ENCODE measurements at regions not wholly inside any gene's neighbourhood (a gene's known extent, or its start where the extent isn't known, plus 50 kb on each side); places are given as distances from the start of the nearest gene placed in this dataset.
"Not testable (repeated sequence)": the region's sequence is repeated elsewhere in the genome, so short reads cannot be mapped to it uniquely, and the experiment has no call there.

GRCh38 chr4:135072553-135072952, 871.0 kb upstream of the PABPC4L start:
- no peak for DNase-seq (ENCODE audit: low read depth in 2 of 2)

DNA sequence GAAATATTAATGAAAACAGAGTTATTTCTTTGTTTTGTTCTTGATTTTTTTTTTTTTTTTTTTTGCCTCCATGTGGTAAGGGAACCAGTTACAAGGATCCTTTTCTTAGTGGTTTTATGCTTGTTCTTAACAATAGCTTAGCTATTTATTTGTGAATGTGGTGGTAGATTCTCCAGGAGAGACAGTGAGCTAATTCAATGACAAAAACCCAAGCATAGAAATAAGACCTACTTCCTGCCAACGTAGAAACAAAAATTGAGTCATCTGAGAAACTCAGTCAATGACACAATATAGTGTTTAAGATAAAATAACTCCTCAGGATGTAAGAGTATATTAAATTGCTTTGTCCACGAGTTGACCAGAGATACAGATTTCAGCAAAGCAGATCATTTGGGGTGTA, 863.8 kb upstream of the PABPC4L start:
- DNase-seq (ENCODE audit: low read depth in 2 of 2) = no peak

GRCh38 chr4:135050086-135050717, 848.6 kb upstream of the PABPC4L start:
- DNase-seq (ENCODE audit: low read depth in 2 of 2) = no peak

DNA sequence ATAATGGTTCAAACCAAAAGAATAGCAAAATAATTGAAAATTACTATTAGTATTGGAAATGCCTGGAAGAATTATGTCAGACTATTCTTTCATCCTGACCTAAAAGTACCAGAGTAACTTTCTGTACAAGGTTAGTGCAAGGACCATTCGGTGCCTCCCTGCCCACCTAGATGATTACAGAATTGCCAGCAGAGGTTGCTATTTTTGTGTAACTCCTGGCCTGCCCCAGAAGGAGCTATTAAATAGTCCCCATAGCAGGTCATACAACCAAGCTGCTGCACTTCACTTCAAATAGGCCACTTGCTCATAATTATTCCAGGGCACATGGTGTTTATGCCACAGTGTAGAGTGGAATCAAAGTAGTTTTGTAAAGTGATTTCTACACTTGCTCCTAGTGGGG, 831.1 kb upstream of the PABPC4L start:
- no peak for DNase-seq (ENCODE audit: low read depth in 2 of 2)

DNA sequence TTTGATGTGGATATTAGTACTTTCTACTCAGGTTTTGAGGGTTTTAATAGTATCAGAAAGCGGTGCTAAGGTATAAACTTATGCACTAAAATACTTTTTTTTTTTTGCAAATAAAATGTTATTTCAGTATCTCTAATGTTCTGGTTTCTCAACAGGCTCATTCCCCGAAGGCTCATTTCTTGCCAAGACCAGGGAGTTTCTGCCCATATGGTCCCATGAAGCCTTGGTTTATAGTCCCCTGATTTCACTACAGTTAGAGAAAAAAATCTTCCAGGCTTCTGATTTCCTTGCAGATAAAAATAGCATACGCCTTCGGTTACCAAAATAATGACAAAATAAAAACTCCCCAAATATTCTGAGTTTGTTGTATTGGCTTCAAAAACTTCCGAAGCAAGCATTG, 814.2 kb upstream of the PABPC4L start:
- no peak for DNase-seq (ENCODE audit: low read depth in 2 of 2)

GRCh38 chr4:135007400-135007799, 805.8 kb upstream of the PABPC4L start:
- DNase-seq (ENCODE audit: low read depth in 2 of 2) = no peak

GRCh38 chr4:134999169-134999568, 797.6 kb upstream of the PABPC4L start:
- no peak for DNase-seq (ENCODE audit: low read depth in 2 of 2)

DNA sequence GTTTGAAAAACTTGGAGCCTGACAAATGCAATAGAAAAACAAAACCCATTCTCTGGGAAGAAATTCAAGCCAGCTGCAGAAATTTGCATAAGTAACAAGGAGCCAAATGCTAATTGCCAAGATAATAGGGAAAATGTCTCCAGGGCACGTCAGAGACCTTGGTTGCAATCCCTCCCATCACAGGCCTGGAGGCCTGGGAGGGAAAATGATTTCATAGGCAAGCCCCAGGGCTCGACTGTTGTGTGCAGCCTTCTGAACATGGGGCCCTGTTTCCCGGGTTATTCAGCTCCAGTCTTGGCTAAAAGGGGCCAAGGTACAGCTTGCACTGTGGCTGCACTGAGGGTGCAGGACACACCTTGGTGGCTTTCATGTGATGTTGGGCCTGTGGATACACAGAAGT, 760.4 kb upstream of the PABPC4L start:
- no peak for DNase-seq (ENCODE audit: low read depth in 2 of 2)

DNA sequence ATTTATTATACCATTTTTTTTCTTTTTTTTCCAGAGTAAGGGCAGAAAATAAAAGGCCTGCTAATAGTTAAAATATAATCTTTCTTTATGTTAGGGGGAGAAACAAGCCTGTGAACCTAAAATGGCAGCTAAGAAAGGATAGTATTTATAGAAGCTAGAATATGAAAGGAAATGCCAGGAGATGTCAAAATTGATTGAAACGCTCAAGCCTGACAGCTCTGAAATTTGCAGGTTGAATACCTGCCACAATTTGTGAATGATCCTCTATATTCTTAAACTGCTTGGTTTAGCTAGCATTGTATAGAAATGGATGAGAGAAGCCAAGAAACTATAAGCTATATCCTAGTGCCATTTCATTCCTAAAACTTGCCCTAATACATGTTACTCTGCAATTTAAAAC, 757.3 kb upstream of the PABPC4L start:
- no peak for DNase-seq (ENCODE audit: low read depth in 2 of 2)

GRCh38 chr4:134955059-134955458, 753.5 kb upstream of the PABPC4L start:
- DNase-seq (ENCODE audit: low read depth in 2 of 2) = no peak

DNA sequence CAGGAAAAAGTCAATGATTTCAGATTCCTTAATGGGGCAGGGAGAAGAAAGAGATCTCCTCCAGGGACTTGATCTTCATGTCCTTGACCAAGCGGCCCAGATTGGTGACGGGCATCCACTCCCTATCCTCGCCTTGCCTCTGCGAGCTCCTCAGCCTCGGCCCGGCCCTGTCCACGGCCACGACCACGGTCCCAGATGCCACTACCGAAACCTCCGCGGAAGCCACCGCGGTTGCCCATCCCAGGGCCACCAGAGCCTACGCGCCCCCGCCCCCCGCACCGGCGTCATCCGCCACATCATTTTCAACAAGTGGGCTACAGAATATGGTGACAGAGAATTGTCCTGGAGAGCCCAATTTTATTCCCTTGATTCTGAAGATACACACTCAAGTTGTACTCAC, 751.2 kb upstream of the PABPC4L start:
- DNase-seq (ENCODE audit: low read depth in 2 of 2) = no peak

- no peak for DNase-seq (ENCODE audit: low read depth in 2 of 2)
Observed at GRCh38 chr4:134952305-134952704, 750.7 kb upstream of the PABPC4L start.

- no peak for DNase-seq (ENCODE audit: low read depth in 2 of 2)
Observed at GRCh38 chr4:134948110-134948642, 746.6 kb upstream of the PABPC4L start.

DNA sequence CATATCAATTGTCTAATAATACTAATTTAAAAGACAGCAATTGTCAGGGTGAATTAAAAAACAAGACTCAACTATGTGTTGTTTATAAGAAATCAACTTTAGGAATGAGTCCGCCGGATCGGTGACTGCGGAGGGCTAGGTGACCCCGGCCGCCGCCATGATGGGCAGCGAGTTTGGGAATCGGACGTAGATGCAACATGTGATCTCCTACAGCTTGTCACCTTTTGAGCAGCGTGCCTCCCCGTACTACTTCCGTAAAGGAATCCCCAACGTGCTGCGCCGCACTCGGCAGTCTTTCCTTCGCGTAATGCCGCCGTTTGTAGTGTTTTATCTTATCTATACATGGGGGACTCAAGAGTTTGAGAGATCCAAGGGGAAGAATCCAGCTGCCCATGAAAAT, 742.5 kb upstream of the PABPC4L start:
- DNase-seq (ENCODE audit: low read depth in 2 of 2) = no peak

DNA sequence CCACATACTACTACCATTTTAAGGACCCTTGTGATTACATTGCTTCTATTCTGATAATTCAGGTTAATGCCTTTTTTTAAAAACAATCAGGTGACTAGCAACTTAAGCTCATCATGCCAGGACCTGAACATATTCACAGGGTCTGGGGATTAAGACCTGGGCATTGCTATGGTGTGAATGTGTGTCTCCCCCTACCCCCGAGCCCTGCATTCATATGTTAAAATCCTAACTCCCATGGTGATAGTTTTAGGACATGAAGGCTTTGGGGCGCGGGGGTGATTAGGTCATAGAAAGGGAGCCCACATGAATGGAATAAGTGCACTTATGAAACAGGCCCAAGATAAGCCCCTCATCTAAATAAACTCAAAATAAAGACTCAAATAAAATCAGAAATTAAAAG, 734.4 kb upstream of the PABPC4L start:
- no peak for DNase-seq (ENCODE audit: low read depth in 2 of 2)

- peak in 1 of 2 donors; percentile 13 for DNase-seq (ENCODE audit: low read depth in 2 of 2)
Observed at GRCh38 chr4:134935320-134935719, 733.7 kb upstream of the PABPC4L start.

DNA sequence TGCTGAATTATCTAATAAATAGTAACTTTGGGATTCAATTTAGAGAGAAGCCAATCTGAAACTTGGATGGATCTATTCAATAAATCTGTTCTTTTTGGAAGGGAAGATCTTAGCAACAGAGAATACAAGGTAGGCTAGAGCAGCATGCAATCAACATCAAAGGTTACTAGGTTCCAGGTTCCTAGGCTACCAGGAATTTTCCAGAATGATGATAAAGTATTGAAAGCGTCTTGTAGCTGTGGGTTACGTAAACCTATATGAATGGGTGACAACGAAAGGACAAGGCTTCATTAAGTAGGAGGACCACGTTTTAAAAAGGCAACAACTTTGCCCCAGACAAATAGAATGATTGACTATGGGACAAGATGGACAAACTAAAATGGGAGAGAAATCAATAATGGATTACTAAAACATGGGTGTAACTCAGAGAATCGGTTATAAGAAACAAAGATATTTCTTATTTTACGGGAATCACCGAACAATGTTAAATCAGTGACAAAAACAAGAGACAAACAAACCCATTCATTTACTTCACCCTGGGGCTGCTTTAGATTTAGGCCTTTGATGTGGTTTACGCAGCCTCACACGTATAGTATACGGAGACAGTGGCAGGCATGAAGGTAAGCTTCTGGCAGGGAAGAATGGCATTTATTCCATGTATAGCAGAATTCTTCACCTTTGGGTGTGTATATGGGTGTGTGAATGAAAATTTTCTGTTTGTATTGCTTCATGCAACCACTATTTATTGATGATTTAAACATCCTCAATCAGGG, 732.6 kb upstream of the PABPC4L start:
- no peak for DNase-seq (ENCODE audit: low read depth in 2 of 2)

- no peak for DNase-seq (ENCODE audit: low read depth in 2 of 2)
Observed at GRCh38 chr4:134915355-134915754, 713.8 kb upstream of the PABPC4L start.

GRCh38 chr4:134914250-134914649, 712.7 kb upstream of the PABPC4L start:
- DNase-seq (ENCODE audit: low read depth in 2 of 2) = not testable (repeated sequence)

GRCh38 chr4:134911941-134912340, 710.4 kb upstream of the PABPC4L start:
- no peak for DNase-seq (ENCODE audit: low read depth in 2 of 2)

DNA sequence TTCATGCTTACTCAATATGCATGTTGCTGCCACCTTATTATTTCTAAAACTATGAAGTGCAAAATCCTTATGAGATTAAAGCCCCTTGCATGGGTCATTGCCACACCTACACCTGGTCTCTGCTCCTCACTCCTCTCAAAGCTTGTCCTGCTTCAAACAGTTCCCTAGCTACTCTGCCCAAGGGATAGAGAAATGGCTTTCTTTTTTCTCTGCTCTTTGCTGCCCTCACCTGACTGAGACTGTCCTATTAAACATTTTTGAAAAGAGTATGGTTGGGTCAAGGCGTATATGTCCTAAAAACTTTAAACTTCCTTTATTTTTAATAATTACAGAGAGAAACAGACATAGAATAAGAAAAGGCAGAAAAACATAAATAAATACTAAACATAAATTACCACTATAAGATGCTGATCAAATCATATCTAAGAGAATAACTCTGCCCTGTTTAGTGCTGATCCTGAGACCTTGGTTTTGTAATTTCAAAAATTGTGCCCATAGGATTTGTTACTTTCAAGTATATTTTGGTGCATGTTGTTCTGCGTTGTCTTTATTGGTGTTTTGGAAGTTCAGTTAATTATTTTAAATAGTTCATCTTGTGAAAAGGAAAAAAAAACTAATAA, 704.9 kb upstream of the PABPC4L start:
- no peak for DNase-seq (ENCODE audit: low read depth in 2 of 2)

DNA sequence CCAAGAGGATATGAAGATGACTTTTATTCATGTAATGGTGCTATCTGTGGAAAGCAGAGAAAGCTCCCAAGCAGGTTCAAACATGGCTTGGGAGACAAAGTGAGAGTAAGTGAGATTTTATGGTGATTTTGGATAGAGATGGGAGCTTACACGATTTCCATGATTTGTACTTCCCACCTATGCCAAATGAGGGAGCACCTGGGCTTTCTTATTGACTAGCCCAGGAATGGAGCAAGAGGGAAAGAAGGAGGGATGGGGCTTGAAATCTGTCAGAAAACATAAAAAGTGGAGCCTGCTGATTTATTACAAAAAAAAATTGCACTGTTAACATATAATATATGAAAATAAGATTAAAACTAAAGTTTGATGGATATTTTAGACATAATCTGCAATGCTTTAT, 703.5 kb upstream of the PABPC4L start:
- DNase-seq (ENCODE audit: low read depth in 2 of 2) = no peak

DNA sequence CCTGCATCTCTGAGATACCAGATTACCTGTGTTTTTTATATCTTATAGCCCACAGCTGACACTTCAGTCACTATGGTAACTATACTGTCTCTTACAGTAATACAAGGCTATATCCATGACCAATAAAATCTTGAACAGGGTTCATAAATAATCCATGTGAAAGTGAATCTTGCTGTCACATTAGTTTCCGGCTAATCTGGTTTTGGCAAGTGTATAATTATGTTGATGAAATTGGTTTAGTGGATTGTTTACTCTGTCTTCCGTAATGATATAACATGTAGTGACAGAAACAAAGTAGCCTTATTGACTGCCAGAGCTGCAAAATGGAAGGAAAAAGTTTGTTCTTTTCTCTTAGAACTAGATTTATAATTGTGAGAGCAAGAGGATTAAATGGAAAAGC, 686.6 kb upstream of the PABPC4L start:
- DNase-seq (ENCODE audit: low read depth in 2 of 2) = no peak
